GM12801 (cell line): ENCODE measurements at regions not wholly inside any gene's neighbourhood (a gene's known extent, or its start where the extent isn't known, plus 50 kb on each side); places are given as distances from the start of the nearest gene placed in this dataset.

ENCODE experiments used
- TF ChIP-seq, protein P1 (sequence below): IDR thresholded peaks from one replicate; pipeline ENCODE4 v1.5.1; 2011; ENCODE audit warnings: control low read depth; ENCODE audit not compliant: insufficient read length; ENCODE audit errors: extremely low read depth

DNA sequence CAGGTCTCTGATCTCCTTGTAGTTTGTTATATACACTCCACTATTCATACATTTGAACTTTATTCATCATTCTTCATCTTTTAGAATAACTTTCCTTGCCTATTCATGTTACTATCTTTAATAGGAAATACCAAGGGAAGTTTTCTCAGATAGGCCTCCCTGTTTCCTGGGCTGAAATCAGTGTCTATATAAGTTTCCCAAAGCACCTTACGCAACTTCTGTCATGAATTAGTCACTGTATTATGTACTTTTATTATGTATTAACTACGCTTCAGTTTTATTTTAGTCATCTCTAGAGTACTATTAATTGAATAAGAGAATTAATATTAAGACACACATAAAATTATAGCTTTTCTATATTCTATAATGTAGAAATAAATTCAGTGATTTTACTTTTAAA is 1481.5 kb downstream of the OTOL1 start:
- TF ChIP-seq, protein P1, sequence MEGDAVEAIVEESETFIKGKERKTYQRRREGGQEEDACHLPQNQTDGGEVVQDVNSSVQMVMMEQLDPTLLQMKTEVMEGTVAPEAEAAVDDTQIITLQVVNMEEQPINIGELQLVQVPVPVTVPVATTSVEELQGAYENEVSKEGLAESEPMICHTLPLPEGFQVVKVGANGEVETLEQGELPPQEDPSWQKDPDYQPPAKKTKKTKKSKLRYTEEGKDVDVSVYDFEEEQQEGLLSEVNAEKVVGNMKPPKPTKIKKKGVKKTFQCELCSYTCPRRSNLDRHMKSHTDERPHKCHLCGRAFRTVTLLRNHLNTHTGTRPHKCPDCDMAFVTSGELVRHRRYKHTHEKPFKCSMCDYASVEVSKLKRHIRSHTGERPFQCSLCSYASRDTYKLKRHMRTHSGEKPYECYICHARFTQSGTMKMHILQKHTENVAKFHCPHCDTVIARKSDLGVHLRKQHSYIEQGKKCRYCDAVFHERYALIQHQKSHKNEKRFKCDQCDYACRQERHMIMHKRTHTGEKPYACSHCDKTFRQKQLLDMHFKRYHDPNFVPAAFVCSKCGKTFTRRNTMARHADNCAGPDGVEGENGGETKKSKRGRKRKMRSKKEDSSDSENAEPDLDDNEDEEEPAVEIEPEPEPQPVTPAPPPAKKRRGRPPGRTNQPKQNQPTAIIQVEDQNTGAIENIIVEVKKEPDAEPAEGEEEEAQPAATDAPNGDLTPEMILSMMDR: no peak

DNA sequence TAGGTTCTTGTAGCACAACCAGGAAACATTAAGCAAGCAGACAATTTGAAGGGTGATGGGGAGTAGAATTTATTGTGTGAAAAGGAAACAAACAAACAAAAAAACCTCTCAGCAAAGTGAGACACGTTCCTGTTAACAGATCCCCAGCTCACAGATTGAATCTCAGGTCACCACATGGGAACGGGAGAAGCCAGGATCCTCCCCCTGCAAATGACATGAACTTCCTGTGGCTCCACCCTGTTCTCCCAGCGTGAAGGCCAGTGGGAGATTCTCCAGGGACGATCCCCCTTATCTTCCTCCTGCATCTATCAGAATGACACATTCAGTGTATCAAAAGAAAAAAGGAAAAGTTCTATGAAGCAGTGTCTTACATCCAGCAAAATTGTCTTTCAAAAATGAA is 1488.1 kb downstream of the OTOL1 start:
- TF ChIP-seq, protein P1: no peak

DNA sequence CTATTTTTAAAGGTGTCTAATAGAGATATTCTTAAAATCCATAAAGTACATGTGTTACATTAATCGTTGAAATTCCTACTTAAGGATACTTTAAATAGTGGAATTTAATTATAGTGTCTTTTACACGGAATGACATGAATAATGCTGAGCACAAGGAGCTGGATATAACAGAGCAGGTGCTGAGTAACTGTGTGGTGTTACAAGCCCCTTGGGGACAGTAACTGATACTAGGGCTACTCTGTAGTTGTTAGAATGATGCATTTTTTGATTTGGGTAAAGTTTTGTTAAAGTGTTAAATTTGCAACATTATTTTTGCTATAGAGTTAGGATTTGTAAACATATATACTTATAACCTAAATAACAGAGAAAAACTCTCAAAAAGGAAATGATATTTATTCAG is 1496.1 kb downstream of the OTOL1 start:
- TF ChIP-seq, protein P1: no peak

DNA sequence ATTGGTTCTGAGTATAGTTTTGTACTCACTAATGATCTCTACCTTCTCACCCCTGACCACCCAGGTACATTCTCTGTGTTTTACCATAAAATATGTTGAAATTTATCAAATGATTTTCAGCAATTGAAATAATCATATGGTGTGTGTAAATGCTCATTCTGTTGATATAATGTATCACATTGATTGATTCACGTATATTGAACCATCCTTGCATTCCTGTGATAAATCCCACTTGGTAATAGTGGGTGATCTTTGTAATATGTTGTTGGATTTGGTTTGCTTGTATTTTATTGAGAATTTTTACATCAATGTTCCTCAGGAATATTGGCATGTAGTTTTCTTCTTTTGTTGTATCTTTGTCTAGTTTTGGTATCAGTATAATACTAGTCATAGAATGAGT is 1497.6 kb downstream of the OTOL1 start:
- TF ChIP-seq, protein P1: no peak

DNA sequence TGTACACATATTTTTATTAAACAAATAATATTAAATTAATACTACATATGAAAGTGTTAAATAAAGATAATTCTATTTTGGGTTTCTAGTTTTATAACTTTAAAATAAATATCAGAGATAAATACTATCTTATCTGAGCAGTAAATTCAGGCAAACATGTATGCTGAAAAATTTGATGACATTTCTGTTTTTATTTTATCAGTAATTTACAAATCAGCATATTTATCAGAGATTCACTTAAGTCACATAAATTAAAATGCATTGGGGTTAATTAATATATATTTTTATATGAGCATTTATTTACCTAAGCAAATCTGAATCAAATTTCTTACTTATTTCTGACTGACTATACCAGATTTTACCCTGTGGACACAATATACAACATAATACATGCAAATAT is 1499.8 kb downstream of the OTOL1 start:
- TF ChIP-seq, protein P1: no peak

DNA sequence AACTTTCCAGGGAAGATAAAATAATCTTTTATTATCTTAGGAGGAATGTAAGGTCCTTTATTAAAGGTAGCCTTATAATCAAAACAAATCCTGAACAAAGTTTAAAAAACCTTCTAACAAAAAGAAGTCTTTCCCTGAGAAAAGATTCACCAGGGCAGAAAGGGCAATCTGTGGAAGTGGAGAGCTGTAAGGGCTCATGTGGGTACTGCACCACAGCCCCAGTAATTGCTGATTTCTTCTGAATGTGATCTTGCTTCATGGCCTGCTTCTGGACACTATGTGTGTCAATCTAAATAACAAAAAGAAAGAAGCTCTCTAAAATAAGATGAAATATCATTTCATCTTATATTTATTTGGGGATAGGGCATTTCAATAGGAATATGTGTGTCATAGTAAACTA is 1501.6 kb downstream of the OTOL1 start:
- TF ChIP-seq, protein P1: no peak

DNA sequence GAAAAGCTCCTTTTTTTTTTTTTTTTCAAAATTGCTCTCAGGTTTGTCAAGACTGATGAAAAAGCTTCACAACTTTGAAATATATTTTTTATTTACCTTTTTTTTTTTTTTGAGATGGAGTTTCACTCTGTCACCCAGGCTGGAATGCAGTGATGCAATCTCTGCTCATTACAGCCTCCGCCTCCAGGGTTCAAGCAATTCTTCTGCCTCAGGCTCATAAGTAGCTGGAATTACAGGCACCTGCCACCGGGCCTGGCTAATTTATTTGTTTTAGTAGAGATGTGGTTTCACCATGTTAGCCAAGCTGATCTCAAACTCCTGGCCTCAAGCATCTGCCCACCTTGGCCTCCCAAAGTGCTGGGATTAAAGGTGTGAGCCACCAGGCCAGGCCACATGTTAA is 1515.0 kb downstream of the OTOL1 start:
- TF ChIP-seq, protein P1: no peak

DNA sequence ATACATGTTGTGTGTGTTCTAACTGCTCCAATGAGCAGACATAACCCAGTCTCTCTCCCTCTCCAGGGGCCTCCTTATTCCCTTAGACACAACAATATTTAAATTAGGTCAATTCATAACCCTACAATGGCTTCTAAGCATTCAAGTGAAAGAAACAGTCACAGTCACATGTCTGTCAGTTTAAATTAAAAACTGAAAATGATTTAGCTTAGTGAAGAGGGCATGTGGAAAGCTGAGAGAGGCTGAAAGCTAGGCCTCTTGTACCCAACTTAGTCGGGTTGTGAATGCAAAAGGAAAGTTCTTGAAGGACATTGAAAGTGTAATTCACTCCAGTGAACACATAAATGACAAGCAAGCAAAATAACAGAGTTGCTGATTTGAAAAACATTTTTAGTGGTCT is 1519.6 kb downstream of the OTOL1 start:
- TF ChIP-seq, protein P1: no peak
